GM19351 (cell line): ENCODE measurements at regions not wholly inside any gene's neighbourhood (a gene's known extent, or its start where the extent isn't known, plus 50 kb on each side); places are given as distances from the start of the nearest gene placed in this dataset.
"Not testable (repeated sequence)": the region's sequence is repeated elsewhere in the genome, so short reads cannot be mapped to it uniquely, and the experiment has no call there.

Source experiments
- ATAC-seq: cut with Tn5 transposase; IDR thresholded peaks from one replicate; pipeline ENCODE4 v1.9.1; 2021; ENCODE audit warnings: mild to moderate bottlenecking, moderate library complexity; ENCODE audit not compliant: unreplicated experiment

- no peak for ATAC-seq
Observed at GRCh38 chr16:48008011-48008525, 147.7 kb downstream of the ABCC12 start.

- no peak for ATAC-seq
Observed at GRCh38 chr16:48004141-48004695, 151.6 kb downstream of the ABCC12 start.

DNA sequence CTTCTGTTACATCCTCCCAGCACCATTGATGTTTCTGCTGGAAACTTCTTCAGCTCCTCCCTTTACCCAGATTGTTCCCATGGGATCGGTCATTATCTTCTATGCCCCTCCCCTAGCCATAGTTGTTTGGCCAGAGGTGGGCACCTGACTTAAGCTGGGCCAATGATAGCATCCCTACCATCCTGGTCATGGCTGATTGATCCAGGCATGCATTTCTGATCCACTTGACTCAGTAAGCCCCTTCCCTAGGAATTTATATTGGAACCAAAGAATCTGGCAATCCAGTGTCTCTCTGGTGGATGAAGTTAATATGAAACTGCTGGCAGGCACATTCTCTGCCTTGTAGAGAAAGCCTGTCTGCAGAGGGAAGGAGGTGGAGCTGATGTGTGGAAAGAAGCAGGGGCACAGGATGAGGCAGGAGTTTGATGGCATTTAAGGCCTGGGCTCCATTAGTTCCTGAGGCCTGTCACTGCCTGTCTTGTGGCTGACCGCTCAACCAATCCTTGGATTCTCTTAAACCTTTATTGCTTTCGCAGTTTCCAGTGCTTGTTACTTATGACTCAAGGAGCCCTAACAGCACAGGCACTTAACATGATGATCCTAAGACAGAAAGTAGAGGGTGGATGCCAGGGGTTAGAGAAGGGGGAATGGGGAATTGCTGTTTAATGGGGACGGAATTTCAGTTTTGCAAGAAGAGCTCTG, 152.4 kb downstream of the ABCC12 start:
- ATAC-seq: no peak

DNA sequence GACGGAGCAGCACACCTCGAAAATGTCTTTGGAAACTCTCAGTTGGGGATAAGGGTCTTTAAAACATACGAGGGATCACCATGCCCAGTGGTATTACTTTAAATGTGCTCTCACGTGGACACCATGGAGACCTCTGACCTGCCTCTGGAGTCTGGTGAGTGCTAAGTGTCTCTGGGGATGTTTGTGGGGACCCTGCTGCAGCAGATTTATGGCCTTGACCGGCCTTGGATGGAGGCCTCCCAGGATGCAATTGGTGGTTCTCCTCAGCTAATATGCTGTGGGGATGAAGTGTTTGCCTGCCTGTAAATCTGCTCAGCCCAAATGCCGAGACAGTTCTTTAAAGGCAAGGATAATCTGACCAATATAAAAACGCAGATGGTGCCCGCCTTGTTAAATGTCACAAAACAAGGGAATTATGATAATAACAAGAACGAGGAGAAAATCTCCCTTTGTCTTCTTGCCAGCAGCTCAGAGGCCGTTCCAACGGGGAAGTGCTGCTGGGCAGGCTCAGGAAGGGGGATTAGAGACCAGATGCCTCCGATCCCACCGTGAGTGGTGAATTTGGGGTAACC, 154.4 kb downstream of the ABCC12 start:
- no peak for ATAC-seq

DNA sequence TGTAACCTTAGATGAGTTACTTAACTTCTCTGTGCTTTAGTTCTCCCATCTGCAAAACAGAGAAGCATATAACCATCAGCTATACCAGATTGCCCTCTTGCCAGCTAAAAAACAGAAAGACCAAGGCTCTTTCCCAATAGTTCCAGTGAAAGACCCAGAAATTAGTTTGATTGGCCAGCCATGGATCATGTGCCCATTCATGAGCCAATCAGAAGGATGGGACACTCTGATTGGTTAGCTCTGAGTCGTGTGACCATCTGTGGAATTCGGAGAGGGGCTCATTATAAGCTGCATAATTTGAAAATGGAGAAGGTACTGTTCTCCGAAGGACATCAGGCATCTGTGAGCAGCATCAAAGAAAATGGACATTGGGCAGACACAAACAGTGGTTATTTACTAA, 155.2 kb downstream of the ABCC12 start:
- ATAC-seq: no peak

DNA sequence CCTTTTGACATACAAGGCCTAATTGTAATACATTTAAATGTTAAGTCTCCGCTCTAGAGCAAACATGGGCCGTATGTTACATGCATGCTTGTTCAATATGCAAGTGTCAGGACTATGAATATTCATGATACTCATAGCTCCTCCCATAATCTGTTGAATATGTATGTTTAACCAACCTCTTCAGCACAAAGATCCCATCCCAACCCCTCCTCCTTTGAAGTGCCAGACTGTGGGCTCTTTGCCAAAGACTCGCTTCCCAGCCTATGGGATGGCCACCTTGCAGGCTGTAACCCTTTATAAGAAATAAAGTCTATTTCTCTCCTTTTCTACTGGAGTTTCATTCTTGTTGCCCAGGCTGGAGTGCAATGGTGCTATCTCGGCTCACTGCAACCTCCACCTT, 156.2 kb downstream of the ABCC12 start:
- no peak for ATAC-seq

DNA sequence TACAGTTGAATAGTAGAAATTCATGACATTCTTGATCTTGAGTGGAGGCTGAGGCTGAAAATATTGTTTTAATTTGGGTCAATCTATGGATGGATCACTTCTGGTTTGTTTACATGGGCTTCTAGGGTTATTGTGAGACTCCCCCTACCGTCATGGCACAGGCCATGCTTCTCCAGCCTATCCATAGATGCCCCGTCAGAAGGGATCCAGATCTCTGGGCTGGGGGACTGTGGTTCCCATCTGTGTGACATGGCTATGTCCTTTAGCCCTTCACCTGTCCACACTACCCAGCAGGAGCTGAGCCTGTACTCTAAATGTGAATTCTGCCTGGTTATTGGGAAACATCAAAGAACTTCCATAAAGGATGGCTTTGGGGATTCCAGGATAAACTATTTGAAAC, 160.4 kb downstream of the ABCC12 start:
- no peak for ATAC-seq

DNA sequence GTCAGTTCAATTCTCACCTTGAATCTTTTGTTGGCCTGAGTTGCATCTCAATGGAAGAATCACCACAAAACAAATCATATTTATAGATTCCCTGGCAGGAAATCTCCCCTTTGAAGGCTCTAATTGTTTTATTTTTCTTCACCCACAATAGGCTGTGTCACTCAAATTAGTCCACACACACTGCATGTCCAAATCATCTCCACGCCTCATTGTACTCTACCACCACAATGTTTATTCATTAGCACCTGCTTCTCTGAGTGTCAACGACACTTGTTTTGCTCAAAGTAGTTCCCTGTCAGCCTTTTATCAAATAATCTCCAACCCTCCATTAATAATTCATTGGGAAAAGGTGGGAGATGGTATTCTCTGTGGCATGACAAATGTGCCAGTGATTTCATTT, 164.3 kb downstream of the ABCC12 start:
- no peak for ATAC-seq

- no peak for ATAC-seq
Observed at GRCh38 chr16:47990676-47991075, 165.1 kb downstream of the ABCC12 start.

GRCh38 chr16:47987136-47987535, 168.7 kb downstream of the ABCC12 start:
- ATAC-seq: no peak

GRCh38 chr16:47986031-47986430, 169.8 kb downstream of the ABCC12 start:
- ATAC-seq: no peak

DNA sequence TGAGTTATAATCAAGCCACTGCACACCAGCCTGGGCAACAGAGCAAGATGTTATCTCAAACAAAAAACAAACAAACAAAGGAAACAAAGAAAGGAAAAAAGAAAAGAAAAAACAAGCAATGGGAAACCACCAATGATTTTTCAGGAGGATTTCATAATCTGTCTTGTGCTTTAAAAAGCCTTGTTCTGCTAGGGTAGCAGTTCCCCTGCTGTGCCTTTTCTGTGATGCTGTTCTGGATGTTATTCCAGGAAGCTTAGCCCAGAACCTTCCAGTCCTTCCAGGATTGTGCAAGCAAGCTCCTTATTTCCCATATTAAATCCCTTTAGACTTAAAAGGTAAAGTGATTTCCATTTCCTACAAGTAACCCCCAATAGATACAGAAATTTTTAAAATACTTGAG, 171.1 kb downstream of the ABCC12 start:
- ATAC-seq: no peak

- no peak for ATAC-seq
Observed at GRCh38 chr16:47983999-47984580, 171.7 kb downstream of the ABCC12 start.

GRCh38 chr16:47980212-47980611, 175.6 kb downstream of the ABCC12 start:
- ATAC-seq: no peak

GRCh38 chr16:47979616-47980182, 176.1 kb downstream of the ABCC12 start:
- ATAC-seq: no peak

GRCh38 chr16:47979164-47979520, 176.7 kb downstream of the ABCC12 start:
- ATAC-seq: no peak

DNA sequence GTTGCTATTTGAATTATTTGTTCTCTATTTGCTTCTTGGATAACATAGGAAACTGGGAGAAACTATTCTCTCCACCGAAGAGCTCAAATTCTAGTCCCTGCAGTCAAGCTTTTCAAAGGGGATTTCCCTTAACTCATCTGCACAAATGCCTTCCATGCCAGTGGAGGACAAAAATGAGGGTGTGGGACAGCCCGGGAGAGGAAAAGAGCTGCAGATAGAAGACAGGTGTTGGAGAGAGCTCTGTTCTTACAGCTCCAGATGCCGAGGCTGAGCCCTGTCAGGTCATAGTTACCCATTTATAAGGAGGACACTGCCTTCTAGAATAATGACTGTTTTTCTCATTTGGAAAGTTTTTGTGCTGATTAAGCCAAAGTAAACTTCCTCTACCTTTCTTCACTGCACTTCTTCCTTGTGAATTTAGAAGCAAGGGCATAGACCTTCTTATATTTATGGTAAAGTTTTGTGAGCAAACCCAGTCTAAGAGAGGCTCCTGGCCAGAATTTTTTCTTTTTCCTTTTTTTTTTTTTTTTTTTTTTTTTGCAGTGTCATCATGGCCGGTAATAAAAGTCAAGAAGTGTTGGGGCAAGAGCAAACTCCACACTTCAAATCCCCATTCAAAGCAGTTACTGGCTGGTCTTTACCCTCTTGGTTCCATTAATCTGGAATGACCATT, 177.2 kb downstream of the ABCC12 start:
- ATAC-seq: no peak

DNA sequence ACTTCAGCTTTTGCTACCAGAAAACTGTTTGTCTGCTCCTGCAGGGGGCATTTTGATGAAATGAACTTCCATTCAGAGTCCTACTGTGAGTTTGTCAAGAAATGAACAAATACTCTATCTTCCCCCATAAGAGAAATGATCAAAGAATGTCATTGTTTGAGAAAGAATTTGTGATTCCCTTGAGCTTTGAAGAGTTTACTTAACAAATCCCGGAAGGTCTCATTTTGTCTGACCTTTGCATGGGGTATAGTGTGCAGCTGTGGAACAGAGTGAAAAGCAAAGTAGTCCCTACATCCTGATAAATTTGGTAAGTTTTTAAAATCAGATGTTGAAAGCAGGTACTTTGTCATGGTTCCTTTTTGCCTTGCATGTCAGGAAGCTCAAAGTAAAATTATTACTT, 178.0 kb downstream of the ABCC12 start:
- ATAC-seq: no peak

DNA sequence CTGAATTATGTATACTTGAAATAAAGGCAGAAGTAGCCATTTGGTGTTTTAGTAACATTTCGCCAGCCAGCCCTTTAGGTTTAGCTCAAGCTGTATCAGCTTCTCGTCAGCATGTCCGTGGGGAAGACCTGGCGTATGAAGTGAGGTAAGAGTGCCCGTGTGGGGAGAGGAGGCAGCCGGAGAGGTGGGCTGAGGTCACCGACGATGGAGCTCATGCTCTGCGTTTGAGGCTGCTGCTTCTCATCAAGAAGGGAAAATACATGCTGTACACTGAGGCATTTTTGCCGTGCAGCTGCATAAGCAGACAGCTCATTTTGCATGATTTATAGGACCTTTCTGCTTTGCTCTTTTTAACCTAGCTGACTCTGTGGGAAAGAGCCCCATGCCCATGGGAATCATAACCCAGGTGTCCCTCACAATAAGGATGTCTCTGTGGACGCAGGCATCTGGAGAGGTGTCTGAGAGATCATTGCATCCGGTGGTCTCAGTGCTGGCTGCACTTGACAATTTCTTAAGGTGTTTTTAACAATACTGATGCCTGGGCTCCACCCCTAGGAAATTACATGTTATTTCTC, 179.1 kb downstream of the ABCC12 start:
- no peak for ATAC-seq

DNA sequence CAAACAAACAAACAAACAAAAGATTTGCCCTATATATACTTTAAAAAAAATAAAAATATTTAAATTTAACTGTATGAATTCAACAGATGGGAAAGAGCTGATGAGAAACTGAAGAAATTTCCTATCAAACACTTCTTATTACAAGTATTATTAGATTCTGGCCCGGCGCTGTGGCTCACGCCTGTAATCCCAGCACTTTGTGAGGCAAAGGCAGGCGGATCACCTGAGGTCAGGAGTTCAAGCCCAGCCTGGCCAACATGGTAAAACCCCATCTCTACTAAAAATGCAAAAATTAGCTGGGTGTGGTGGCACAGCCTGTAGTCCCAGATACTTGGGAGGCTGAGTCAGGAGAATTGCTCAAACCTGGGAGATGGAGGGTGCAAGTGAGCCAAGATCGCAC, 180.8 kb downstream of the ABCC12 start:
- not testable (repeated sequence) for ATAC-seq

DNA sequence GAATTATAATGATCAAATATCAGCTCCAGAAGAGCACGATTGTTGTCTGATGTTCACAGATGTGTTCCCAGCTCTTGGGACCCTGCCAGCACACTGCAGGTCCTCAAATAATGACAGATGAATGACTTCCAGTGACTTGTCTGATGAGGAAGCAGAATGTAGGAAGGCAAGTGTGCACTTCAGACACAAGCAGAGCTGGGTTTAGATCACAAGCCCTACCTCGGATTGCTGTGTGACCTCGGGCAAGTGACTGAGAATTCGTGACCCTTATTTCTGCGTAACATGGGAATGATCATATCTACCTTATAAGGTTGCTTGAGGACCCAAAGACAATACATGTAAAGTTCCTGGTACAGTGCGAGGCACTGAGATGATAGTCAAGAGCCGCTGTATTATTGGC, 182.2 kb downstream of the ABCC12 start:
- no peak for ATAC-seq
